CD4-positive, alpha-beta T cell (primary cell): ENCODE measurements at regions not wholly inside any gene's neighbourhood (a gene's known extent, or its start where the extent isn't known, plus 50 kb on each side); places are given as distances from the start of the nearest gene placed in this dataset.

Experiments
- ATAC-seq: fragments of 200-7000 bp; cut with Tn5 transposase; one replicate; pipeline ENCODE4 v1.10.0; 2022; ENCODE audit warnings: mild to moderate bottlenecking; ENCODE audit not compliant: poor library complexity
- CTCF ChIA-PET: fragments of 350-600 bp; sonication (Branson Sonifier 250); formaldehyde crosslinking; loops from one replicate; lab custom pipeline; 2021; ENCODE audit warnings: antibody characterized with exemption, inconsistent platforms; lab: Charles Lee
- POLR2A ChIA-PET: fragments of 350-600 bp; sonication (Branson Sonifier 250); formaldehyde crosslinking; loops from one replicate; lab custom pipeline; 2021; ENCODE audit warnings: antibody characterized with exemption, inconsistent platforms; lab: Charles Lee
- DNase-seq, 14 experiments: peaks; one replicate each; pipeline ENCODE4 v3.0.0-alpha.2; 2013 to 2020; ENCODE audit warnings: mixed read lengths in 2 of 14
- H3K27ac ChIP-seq, 2 donors: one replicate each; pipeline versions ENCODE4 v1.5.1 to v1.7.0; 2013; ENCODE audit warnings: low read length in 2 of 2, low read depth in 1 of 2, mild to moderate bottlenecking in 1 of 2
- H3K27me3 ChIP-seq, 2 experiments: 1 replicate in 1 of 2; 2 replicates in 1 of 2; pipeline versions ENCODE4 v1.6.1 to v1.7.0; 2013; ENCODE audit warnings: low read length in 2 of 2, control low read depth in 1 of 2, mild to moderate bottlenecking in 1 of 2, moderate library complexity in 1 of 2; ENCODE audit not compliant: insufficient read depth in 2 of 2, control insufficient read depth in 1 of 2
- H3K36me3 ChIP-seq: one replicate; pipeline ENCODE4 v1.6.1; 2013; ENCODE audit warnings: low read length, control low read depth; ENCODE audit not compliant: insufficient read depth
- H3K4me1 ChIP-seq: one replicate; pipeline ENCODE4 v1.6.1; 2013; ENCODE audit warnings: low read length, control low read depth; ENCODE audit not compliant: insufficient read depth
- H3K4me3 ChIP-seq: one replicate; pipeline ENCODE4 v1.5.1; 2013; ENCODE audit warnings: mild to moderate bottlenecking, low read length, moderate library complexity
- H3K9me3 ChIP-seq, 2 experiments: 1 replicate in 1 of 2; 2 replicates in 1 of 2; pipeline versions ENCODE4 v1.6.1 to v1.7.0; 2013; ENCODE audit warnings: low read length in 2 of 2, mild to moderate bottlenecking in 2 of 2, control low read depth in 1 of 2, moderate library complexity in 1 of 2; ENCODE audit not compliant: control insufficient read depth in 1 of 2, insufficient read depth in 1 of 2
- H3K27ac Mint-ChIP-seq: one replicate; pipeline ENCODE4 v1.8.0; 2020; ENCODE audit warnings: mixed read lengths
- H3K27me3 Mint-ChIP-seq: one replicate; pipeline ENCODE4 v1.8.0; 2021; ENCODE audit warnings: mixed read lengths
- H3K36me3 Mint-ChIP-seq: one replicate; pipeline ENCODE4 v1.8.0; 2021; ENCODE audit warnings: low read depth, mixed read lengths
- H3K4me1 Mint-ChIP-seq: one replicate; pipeline ENCODE4 v1.8.0; 2021; ENCODE audit warnings: low read depth, mixed read lengths
- H3K4me3 Mint-ChIP-seq: one replicate; pipeline ENCODE4 v1.8.0; 2020; ENCODE audit warnings: mild to moderate bottlenecking, mixed read lengths
- H3K9me3 Mint-ChIP-seq: one replicate; pipeline ENCODE4 v1.8.0; 2020; ENCODE audit warnings: mixed read lengths
- intact Hi-C, 2 experiments: fragments of 100-400 bp; cut with DNase I in 1 of 2; cut with micrococcal nuclease in 1 of 2; formaldehyde crosslinking; loops; one replicate each; pipeline versions ENCODE4 v1.15.1 to v1.9.0; 2023 to 2025; cut with DNase I, micrococcal nuclease
- TF ChIP-seq, protein P1 (sequence below): fragments of 200-600 bp; IDR thresholded peaks from one replicate; pipeline ENCODE4 v1.8.0; 2022; ENCODE audit warnings: antibody characterized with exemption, mild to moderate bottlenecking

GRCh38 chr16:5309946-5310611, 212.5 kb upstream of the EEF2KMT start:
- Histone ChIP-seq H3K27me3 (no peaks in the 10 kb centered on the region), H3K36me3 (no peaks in the 10 kb centered on the region), H3K9me3 (peaks cover 0 to 3% of the 10 kb centered on the region in 2 experiments), H3K27ac (no peak overlapping the region), H3K4me3 (no peak overlapping the region), H3K4me1 (no peaks in the 10 kb centered on the region)
- peaks cover 8% of the 10 kb centered on the region for H3K9me3 Mint-ChIP-seq
- no peaks in the 10 kb centered on the region for H3K4me1 Mint-ChIP-seq
- no peak overlapping the region for H3K4me3 Mint-ChIP-seq
- no peaks in the 10 kb centered on the region for H3K36me3 Mint-ChIP-seq
- intact Hi-C loops, result no loop called here
- no peak overlapping the region for H3K27ac Mint-ChIP-seq
- no peak for ATAC-seq
- POLR2A ChIA-PET, result no interaction called here
- no peak for DNase-seq
- peaks cover 24% of the 10 kb centered on the region for H3K27me3 Mint-ChIP-seq
- TF ChIP-seq, protein P1, sequence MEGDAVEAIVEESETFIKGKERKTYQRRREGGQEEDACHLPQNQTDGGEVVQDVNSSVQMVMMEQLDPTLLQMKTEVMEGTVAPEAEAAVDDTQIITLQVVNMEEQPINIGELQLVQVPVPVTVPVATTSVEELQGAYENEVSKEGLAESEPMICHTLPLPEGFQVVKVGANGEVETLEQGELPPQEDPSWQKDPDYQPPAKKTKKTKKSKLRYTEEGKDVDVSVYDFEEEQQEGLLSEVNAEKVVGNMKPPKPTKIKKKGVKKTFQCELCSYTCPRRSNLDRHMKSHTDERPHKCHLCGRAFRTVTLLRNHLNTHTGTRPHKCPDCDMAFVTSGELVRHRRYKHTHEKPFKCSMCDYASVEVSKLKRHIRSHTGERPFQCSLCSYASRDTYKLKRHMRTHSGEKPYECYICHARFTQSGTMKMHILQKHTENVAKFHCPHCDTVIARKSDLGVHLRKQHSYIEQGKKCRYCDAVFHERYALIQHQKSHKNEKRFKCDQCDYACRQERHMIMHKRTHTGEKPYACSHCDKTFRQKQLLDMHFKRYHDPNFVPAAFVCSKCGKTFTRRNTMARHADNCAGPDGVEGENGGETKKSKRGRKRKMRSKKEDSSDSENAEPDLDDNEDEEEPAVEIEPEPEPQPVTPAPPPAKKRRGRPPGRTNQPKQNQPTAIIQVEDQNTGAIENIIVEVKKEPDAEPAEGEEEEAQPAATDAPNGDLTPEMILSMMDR, result no peak
- CTCF ChIA-PET, result no interaction called here

GRCh38 chr16:5305023-5305422, 207.4 kb upstream of the EEF2KMT start:
- H3K27ac ChIP-seq, result no peak overlapping the region
- H3K4me1 ChIP-seq, result no peaks in the 10 kb centered on the region
- peaks cover 0 to 9% of the 10 kb centered on the region in 2 experiments for H3K9me3 ChIP-seq
- POLR2A ChIA-PET, result no interaction called here
- H3K4me1 Mint-ChIP-seq, result no peaks in the 10 kb centered on the region
- no peak overlapping the region for H3K27ac Mint-ChIP-seq
- intact Hi-C loops, result no loop called here
- H3K9me3 Mint-ChIP-seq, result peaks cover 9% of the 10 kb centered on the region
- DNase-seq, result no peak
- H3K36me3 ChIP-seq, result no peaks in the 10 kb centered on the region
- no peak overlapping the region for H3K4me3 Mint-ChIP-seq
- no peaks in the 10 kb centered on the region for H3K36me3 Mint-ChIP-seq
- TF ChIP-seq, protein P1, result no peak
- H3K27me3 ChIP-seq, result no peaks in the 10 kb centered on the region
- ATAC-seq, result no peak
- CTCF ChIA-PET, result no interaction called here
- no peak overlapping the region for H3K4me3 ChIP-seq
- peaks cover 31% of the 10 kb centered on the region for H3K27me3 Mint-ChIP-seq

DNA sequence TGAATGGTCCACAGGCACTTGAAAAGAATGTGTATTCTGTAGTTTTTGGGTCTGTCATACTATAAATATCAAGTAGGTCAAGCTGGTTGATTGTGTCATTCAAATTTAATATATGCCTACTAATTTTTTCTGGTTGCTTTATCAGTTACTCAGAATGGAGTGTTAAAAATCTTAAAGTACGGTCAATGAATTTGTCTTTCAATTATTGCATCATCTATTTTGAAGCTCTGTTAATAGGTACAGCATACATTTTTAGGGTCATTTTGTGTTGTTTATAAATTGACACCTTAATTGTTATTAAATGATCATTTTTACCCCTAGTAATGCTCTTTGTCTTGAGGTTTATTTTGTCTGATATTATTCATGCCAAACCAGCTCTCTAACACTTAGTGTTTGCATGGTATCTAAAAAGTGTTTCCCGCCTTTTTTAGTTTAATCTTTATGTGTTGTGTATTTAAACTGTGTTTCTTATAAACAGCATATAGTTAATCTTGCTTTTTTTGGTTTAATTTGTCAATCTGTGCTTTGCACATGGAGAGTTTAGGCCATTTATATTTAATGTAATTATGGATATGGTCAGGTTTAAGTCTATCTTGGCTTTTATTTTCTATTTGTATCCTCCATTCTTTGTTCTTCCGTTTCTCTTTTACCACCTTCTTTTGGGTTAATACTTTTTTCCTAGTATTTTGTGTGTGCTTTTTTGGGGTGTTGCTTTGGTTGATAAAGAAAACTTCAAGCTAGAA, 204.9 kb upstream of the EEF2KMT start:
- ChIA-PET POLR2A (no interaction called here), CTCF (interaction anchor here (0.6 kb wide), 1 partner anchor 37 kb away, joined by 4 read pairs; no protein-coding TSS in a partner anchor)
- no peak overlapping the region for H3K4me3 Mint-ChIP-seq
- H3K36me3 Mint-ChIP-seq, result no peaks in the 10 kb centered on the region
- Histone ChIP-seq H3K9me3 (peaks cover 0 to 6% of the 10 kb centered on the region in 2 experiments), H3K27me3 (no peaks in the 10 kb centered on the region), H3K4me1 (no peaks in the 10 kb centered on the region), H3K36me3 (no peaks in the 10 kb centered on the region), H3K27ac (no peak overlapping the region), H3K4me3 (no peak overlapping the region)
- no peak overlapping the region for H3K27ac Mint-ChIP-seq
- DNase-seq (no peak), ATAC-seq (no peak)
- H3K27me3 Mint-ChIP-seq, result peaks cover 29% of the 10 kb centered on the region
- intact Hi-C loops, result no loop called here
- TF ChIP-seq, protein P1, result no peak
- peaks cover 6% of the 10 kb centered on the region for H3K9me3 Mint-ChIP-seq
- H3K4me1 Mint-ChIP-seq, result no peaks in the 10 kb centered on the region
